Tibial artery (tissue), 4 donors: ENCODE measurements at regions not wholly inside any gene's neighbourhood (a gene's known extent, or its start where the extent isn't known, plus 50 kb on each side); places are given as distances from the start of the nearest gene placed in this dataset.

Experiments used
- DNase-seq, 2 donors: peaks; one replicate each; pipeline ENCODE4 v3.0.0-alpha.2; 2019
- H3K27ac ChIP-seq, 2 donors: fragments of 200-600 bp; sonication (generic) in 1 of 2; 1 replicate in 1 of 2; 2 replicates in 1 of 2; pipeline ENCODE4 v1.5.1; 2018 to 2019; ENCODE audit warnings: mild to moderate bottlenecking in 1 of 2
- H3K27me3 ChIP-seq, 2 donors: fragments of 200-600 bp; sonication (generic) in 1 of 2; one replicate each; pipeline versions ENCODE4 v1.5.1 to v1.6.0; 2016 to 2019
- H3K36me3 ChIP-seq, 3 donors: fragments of 200-600 bp; sonication (generic) in 2 of 3; one replicate each; pipeline ENCODE4 v1.5.1; 2016 to 2019; ENCODE audit warnings: mild to moderate bottlenecking in 2 of 3
- H3K4me1 ChIP-seq, 4 donors: fragments of 200-600 bp; sonication (generic) in 2 of 4; 1 replicate in 3 of 4; 2 replicates in 1 of 4; pipeline ENCODE4 v1.5.1; 2016 to 2019
- H3K4me3 ChIP-seq, 2 donors: fragments of 200-600 bp; sonication (generic) in 1 of 2; 1 replicate in 1 of 2; 2 replicates in 1 of 2; pipeline ENCODE4 v1.5.1; 2018 to 2019; ENCODE audit warnings: mild to moderate bottlenecking in 2 of 2
- H3K9me3 ChIP-seq, 3 donors: fragments of 200-600 bp; sonication (generic) in 1 of 3; one replicate each; pipeline ENCODE4 v1.5.1; 2016 to 2019
- CTCF ChIP-seq, 2 experiments: fragments of 200-600 bp in 1 of 2; fragments of 450-650 bp in 1 of 2; IDR thresholded peaks; one replicate each; pipeline ENCODE4 v1.5.1; 2017 to 2019; ENCODE audit warnings: antibody characterized with exemption in 2 of 2, mild to moderate bottlenecking in 1 of 2, moderate library complexity in 1 of 2
- intact Hi-C: fragments of 100-400 bp; cut with DNase I; formaldehyde crosslinking; loops from one replicate; pipeline ENCODE4 v1.15.0; 2023; ENCODE audit warnings: low total_unique reads

DNA sequence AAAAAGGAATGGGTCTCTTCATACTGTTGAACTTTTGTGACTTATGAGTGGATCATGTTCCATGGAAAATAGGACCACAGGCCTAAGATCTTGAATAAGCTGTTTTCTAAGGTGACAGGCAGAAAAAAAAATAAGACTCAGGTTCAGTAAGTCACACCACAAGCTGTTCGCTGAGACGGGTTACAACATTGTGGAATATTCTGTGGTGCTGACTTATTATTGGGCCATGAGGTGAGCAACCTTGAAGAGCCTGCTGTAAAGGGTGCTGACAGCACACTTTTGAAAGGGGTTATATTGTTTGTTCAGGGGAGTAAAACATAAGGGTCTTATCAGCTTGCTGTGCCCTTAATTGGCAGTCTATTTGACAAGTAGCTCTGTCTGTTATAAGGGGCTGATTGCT lies 439.8 kb upstream of the SLC14A2 start:
- Histone ChIP-seq H3K4me1 (no peaks in the 10 kb centered on the region), H3K36me3 (no peaks in the 10 kb centered on the region), H3K9me3 (no peaks in the 10 kb centered on the region), H3K27me3 (no peaks in the 10 kb centered on the region), H3K4me3 (no peak overlapping the region), H3K27ac (no peak overlapping the region)
- intact Hi-C loops: no loop called here
- no peak for DNase-seq
- TF ChIP-seq CTCF (IDR thresholded peaks at IDR 0.05): no peak

GRCh38 chr18:45186832-45187231 lies 428.4 kb upstream of the SLC14A2 start:
- H3K4me1 ChIP-seq: no peaks in the 10 kb centered on the region
- intact Hi-C loops: no loop called here
- no peak for DNase-seq
- TF ChIP-seq CTCF (IDR thresholded peaks at IDR 0.05): no peak
- H3K4me3 ChIP-seq: no peak overlapping the region
- H3K27me3 ChIP-seq: no peaks in the 10 kb centered on the region
- no peaks in the 10 kb centered on the region for H3K9me3 ChIP-seq
- no peaks in the 10 kb centered on the region for H3K36me3 ChIP-seq
- no peak overlapping the region for H3K27ac ChIP-seq

DNA sequence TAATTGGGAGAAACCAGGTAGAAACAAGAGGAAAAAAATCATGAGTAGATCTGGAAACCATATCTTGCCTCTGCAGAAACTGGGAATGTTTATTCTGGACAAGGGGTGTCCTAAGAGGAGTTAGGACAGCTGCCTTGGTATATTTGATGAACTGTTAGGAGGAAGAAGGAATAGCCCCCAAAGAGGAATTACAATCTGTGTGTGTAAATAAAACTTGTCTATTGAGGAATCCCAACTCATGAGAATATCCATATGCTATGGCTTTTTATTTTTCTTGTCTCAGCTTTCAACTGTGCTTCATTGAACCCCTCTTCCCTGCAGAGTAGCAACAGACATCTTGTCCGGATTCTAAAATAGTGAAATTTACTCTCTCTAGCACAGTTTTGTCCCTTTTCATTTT lies 423.5 kb upstream of the SLC14A2 start:
- TF ChIP-seq CTCF (IDR thresholded peaks at IDR 0.05): no peak
- no peaks in the 10 kb centered on the region for H3K4me1 ChIP-seq
- H3K4me3 ChIP-seq: no peak overlapping the region
- H3K9me3 ChIP-seq: no peaks in the 10 kb centered on the region
- intact Hi-C loops: no loop called here
- H3K27me3 ChIP-seq: no peaks in the 10 kb centered on the region
- no peak for DNase-seq
- H3K27ac ChIP-seq: no peak overlapping the region
- H3K36me3 ChIP-seq: no peaks in the 10 kb centered on the region

- no peak for TF ChIP-seq CTCF (IDR thresholded peaks at IDR 0.05)
- Histone ChIP-seq H3K27ac (no peak overlapping the region), H3K9me3 (peaks cover 0 to 8% (median 0%) of the 10 kb centered on the region in 3 donors), H3K4me3 (no peak overlapping the region), H3K27me3 (no peaks in the 10 kb centered on the region), H3K4me1 (no peaks in the 10 kb centered on the region), H3K36me3 (no peaks in the 10 kb centered on the region)
- intact Hi-C loops: no loop called here
- no peak for DNase-seq
Measured at GRCh38 chr18:45197526-45197970, 417.7 kb upstream of the SLC14A2 start.

DNA sequence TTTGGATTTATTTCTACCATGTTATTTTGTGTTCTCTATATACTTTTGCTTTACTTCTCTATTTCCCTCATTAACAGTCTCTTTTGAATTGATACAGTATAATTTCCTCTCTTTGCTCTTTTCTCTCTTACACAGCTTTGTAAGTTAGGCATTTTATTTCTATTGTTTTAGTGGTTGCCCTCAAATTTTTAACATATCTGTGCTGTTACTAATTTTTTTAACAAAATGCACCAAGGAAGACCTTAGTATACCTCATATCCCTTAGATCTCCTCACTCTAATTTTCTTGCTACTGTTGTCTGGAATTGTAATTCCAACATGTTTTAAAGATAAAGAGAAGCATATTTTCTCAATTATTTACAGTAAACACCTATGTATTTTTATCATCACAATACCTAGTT lies 416.8 kb upstream of the SLC14A2 start:
- no peak for DNase-seq
- intact Hi-C loops: no loop called here
- Histone ChIP-seq H3K27me3 (no peaks in the 10 kb centered on the region), H3K27ac (no peak overlapping the region), H3K4me1 (no peaks in the 10 kb centered on the region), H3K4me3 (no peak overlapping the region), H3K36me3 (no peaks in the 10 kb centered on the region), H3K9me3 (peaks cover 0 to 8% (median 0%) of the 10 kb centered on the region in 3 donors)
- TF ChIP-seq CTCF (IDR thresholded peaks at IDR 0.05): no peak

DNA sequence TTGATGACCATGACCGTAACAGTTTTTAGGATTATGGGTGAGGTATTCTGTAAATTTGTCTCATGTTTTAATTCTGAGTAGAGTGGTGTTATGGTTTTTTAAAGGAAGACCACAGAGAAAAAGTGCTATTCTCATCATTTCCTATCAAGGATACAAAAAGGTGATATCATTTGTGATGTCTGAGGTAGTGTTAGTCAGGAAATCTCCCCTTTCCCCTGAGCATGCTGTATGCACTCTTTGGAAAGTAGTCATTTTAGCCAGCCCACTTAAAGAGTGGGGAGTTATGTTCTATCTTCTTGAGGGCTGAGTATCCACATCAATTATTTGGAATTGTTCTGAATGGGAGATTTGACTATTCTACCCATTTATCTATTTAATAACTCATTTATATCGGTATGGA lies 414.2 kb upstream of the SLC14A2 start:
- no peaks in the 10 kb centered on the region for H3K27me3 ChIP-seq
- no peak overlapping the region for H3K4me3 ChIP-seq
- no peak overlapping the region for H3K27ac ChIP-seq
- intact Hi-C loops: no loop called here
- no peaks in the 10 kb centered on the region for H3K4me1 ChIP-seq
- H3K9me3 ChIP-seq: peaks cover 0 to 8% (median 0%) of the 10 kb centered on the region in 3 donors
- no peaks in the 10 kb centered on the region for H3K36me3 ChIP-seq
- DNase-seq: no peak
- TF ChIP-seq CTCF (IDR thresholded peaks at IDR 0.05): no peak
